ENCODE measurements at regions not wholly inside any gene's neighbourhood (a gene's known extent, or its start where the extent isn't known, plus 50 kb on each side); places are given as distances from the start of the nearest gene placed in this dataset.
A peak's percentile ranks its signal among the peaks of the same experiment; 100 is the strongest.
"Not testable (repeated sequence)": the region's sequence is repeated elsewhere in the genome, so short reads cannot be mapped to it uniquely, and the experiment has no call there.

DNA sequence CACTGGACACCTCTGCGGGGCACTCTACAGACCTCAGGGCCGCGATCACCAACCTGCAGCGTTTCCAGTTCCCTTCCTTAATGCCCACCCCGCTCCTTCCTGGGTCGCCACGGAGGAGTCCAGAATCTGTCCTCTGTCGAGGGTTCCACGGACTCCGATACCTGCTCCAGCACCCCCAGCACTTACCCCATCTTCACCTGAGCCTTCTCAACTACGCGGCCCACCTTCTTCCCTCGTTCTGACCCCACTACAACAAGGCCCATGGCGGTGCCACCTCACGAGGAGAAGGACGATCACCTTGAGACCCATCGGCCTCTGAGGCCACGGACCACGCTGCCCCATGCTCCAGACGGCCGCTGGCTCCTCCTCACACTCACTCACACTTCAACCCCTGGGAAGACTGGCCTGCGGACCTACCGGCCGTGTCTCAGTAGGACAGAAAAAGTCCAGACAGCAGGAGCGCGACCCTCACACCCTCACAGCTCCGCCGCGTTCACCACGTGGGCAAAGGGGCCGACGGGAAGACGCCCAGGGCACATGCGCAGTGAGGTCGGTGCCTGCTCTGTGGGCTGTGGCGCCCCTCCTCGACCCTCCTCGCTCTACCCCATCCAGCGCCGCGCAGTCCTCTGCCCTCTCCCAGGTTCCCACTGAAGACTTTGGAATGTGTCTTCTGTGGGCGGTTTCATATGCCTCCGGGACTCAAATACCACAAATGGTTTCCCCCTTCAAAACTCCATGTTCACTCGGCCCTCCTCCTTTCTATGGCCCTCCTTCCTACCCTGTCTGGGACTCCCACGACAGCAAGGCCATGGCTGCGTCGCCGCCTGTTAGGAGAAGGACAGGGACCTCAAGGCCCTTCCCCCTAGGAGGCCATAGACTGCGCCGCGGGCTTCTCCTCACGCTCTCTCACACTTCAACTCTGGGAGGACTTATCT, 193.9 kb upstream of the PHF14 start:
- intact Hi-C loops (cut with DNase I) = no loop called here

DNA sequence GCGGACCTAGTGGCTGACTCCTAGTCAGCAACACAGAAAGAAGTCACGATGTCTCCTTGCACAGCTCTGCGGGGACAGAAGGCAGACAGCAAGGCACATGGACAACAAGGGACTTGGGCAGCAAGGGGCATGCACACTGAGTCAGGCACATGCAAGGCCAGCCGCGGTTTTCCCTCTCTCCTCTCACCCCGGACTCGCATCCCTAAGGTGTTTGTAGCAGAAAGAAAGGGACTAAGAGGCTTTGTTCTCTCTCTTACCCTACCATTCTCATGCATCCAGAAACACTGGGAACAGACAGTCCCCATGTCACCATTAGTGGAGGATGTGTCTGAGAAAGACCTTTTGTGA, 193.3 kb upstream of the PHF14 start:
- peak in 1 of 10 donors; percentile 73 for DNase-seq
- intact Hi-C loops (cut with DNase I) = no loop called here

More for the DNA sequence above, 193.9 kb upstream of the PHF14 start:
- peak in 4 of 10 donors; percentile 8 to 74 (median 62) for DNase-seq

- intact Hi-C loops (cut with DNase I); DNase-seq: not testable (repeated sequence)
These were observed 186.7 kb upstream of the PHF14 start for GRCh38 chr7:10786976-10787375.

DNA sequence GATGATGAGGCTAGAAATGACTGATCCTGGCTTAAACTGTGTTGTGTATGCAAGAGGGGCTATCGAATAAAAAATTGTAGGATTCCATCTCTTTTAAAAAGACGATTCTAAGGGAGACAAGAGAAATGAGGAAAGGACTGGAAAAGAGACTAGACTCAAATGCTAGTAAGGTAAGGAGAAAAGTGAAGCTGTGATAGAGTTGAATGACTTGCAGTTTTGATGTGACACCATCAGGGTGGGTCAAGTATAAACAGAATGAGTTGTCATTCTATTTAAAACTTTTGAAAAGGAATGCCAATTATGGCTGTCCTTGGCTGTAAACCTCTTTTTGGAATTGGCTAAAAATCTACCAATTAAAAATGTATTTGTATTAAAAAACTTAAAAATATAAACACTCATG, 184.5 kb upstream of the PHF14 start:
- intact Hi-C loops (cut with DNase I) = no loop called here
- DNase-seq = no peak

GRCh38 chr7:10790910-10791309, 182.8 kb upstream of the PHF14 start:
- intact Hi-C loops (cut with DNase I) = no loop called here
- no peak for DNase-seq

- DNase-seq = no peak
- intact Hi-C loops (cut with DNase I) = no loop called here
These were observed 179.5 kb upstream of the PHF14 start for GRCh38 chr7:10793995-10794775.

GRCh38 chr7:10797157-10797556, 176.5 kb upstream of the PHF14 start:
- no peak for DNase-seq
- intact Hi-C loops (cut with DNase I) = no loop called here

DNA sequence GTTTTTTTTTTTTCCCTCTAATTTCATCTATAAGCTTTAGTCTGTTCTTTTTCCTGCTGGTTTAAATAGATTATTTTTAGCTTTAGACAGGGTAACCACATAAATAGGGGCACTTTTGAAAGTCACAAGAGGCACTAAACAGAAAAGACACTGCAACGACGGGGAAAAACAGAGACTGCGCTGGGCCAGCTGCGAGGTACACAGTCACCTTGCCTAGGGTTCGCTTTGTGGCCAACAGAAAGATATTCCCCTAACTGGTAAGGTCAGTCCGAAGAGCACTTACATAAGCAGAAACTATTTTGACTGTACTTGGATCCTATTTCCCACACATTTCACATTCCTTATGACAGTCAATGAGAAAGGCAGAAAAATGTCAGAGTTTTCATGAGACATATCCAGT, 175.6 kb upstream of the PHF14 start:
- DNase-seq = no peak
- intact Hi-C loops (cut with DNase I) = no loop called here

DNA sequence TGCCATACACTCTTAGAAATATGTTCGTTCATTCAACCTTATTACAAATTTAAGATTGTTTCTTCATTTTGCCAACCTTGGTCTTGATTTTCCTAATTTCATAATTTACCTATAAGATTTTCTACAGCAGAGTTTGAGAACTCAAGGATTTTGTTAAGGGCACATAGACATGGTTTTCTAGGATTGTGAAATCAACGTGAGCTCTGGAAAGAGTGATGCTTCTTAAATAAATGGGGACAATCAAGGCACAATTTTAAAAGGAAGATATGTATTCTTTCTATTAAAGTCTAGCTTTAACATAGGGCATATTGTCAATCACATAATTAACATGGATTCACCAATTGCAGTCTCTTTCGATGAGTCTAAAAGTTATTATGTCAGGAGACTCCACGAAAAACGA, 174.2 kb upstream of the PHF14 start:
- intact Hi-C loops (cut with DNase I) = no loop called here
- DNase-seq = no peak

- no peak for DNase-seq
- intact Hi-C loops (cut with DNase I) = no loop called here
These were observed 171.7 kb upstream of the PHF14 start for GRCh38 chr7:10802011-10802410.

GRCh38 chr7:10802526-10802925, 171.1 kb upstream of the PHF14 start:
- intact Hi-C loops (cut with DNase I) = no loop called here
- no peak for DNase-seq

- intact Hi-C loops (cut with DNase I) = no loop called here
- DNase-seq = no peak
These were observed 170.0 kb upstream of the PHF14 start for GRCh38 chr7:10803720-10804119.

DNA sequence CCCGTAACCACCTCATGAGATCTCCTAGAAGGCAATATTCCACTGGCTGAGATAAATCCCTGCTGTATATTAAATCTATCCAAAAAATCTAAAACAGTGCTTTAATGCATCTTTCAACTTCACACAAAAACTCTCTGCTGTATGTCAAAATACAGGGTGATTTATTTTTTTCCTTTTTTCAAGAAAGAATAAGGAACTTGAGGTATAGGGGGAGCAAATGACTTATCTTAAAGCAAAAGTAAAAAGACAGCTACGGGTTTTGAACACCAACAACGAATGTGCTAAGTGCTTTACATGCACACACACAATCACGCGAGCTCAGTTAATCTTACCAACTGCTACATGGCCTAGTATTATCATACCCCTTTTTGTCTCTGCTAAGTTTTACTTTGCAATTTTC, 168.9 kb upstream of the PHF14 start:
- intact Hi-C loops (cut with DNase I) = no loop called here
- DNase-seq = no peak

GRCh38 chr7:10815546-10815945, 158.1 kb upstream of the PHF14 start:
- no peak for DNase-seq
- intact Hi-C loops (cut with DNase I) = no loop called here

DNA sequence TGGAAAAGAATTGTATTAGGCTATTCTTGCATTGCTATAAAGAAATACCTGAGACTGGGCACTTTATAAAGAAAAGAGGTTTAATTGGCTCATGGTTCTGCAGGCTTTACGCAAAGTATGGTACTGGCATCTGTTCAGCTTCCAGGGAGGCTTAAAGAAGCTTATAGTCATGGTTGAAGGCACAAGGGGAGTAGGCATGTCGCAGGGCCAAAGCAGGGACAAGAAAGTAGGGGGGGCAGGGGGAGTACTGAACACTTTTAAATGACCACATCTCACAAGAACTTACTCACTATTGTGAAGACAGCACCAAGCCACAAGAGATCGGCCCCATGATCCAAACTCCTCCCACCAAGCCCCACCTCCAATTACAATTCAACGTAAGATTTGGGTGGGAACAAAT, 152.5 kb upstream of the PHF14 start:
- intact Hi-C loops (cut with DNase I) = no loop called here

DNA sequence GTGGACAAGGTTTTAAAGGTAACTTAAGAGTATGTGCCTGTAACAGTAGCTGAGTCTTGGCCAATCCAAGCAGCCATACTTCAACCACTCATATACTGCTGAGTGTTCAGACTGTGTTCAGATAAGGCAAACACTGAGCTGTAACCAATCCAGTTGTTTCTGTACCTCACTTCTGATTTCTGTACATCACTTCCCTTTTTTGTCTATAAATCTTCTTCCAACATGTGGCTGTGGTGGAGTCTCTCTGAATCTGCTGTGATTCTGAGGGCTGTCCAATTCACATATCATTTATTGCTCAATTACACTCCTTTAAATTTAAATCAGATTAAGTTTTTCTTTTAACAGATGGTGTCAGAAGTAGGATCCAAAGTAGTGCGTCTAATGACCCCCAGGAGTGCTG, 149.5 kb upstream of the PHF14 start:
- intact Hi-C loops (cut with DNase I) = no loop called here
- no peak for DNase-seq

More for the DNA sequence above, 152.5 kb upstream of the PHF14 start:
- DNase-seq = no peak

GRCh38 chr7:10838228-10838627, 135.4 kb upstream of the PHF14 start:
- no peak for DNase-seq
- intact Hi-C loops (cut with DNase I) = no loop called here

- no peak for DNase-seq
- intact Hi-C loops (cut with DNase I) = no loop called here
These were observed 128.4 kb upstream of the PHF14 start for GRCh38 chr7:10845225-10845624.

DNA sequence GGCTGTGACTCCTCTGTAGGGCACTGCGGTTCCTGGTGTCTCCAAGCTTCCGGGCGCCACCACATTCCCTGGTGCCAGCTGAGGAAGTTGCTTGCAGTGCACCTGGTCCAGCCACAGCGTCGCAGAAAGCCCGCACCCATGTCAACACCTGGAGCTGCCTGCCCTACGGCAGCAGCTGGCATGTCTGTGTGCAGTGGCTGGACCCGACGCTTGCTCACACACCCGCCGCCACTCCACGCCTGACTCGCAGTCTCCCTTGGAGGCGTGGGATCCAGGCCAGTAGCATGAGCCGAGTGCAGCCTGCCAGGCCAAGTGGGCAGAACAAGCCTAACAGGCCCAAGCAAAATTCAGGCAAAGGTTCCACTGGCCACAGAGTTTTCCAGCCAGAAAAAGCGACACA, 118.1 kb upstream of the PHF14 start:
- DNase-seq = peak in 1 of 10 donors; percentile 61
- intact Hi-C loops (cut with DNase I) = no loop called here

GRCh38 chr7:10860516-10860915, 113.2 kb upstream of the PHF14 start:
- intact Hi-C loops (cut with DNase I) = no loop called here
- no peak for DNase-seq

DNA sequence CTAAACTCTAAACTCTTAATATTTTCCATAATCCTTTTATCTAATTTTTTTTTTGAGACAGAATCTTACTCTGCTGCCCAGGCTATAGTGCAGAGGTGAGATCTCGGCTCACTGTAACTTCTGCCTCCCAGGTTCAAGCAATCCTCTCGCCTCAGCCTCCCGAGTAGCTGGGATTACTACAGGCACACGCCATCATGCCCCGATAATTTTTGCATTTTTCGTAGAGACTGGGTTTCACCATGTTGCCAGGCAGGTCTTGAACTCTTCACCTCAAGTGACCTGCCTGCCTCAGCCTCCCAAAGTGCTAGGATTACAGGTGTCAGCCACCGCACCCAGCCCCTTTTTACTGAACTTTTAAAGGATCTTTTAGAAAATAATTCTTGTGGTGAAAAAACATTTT, 110.2 kb upstream of the PHF14 start:
- intact Hi-C loops (cut with DNase I) = no loop called here
- no peak for DNase-seq

DNA sequence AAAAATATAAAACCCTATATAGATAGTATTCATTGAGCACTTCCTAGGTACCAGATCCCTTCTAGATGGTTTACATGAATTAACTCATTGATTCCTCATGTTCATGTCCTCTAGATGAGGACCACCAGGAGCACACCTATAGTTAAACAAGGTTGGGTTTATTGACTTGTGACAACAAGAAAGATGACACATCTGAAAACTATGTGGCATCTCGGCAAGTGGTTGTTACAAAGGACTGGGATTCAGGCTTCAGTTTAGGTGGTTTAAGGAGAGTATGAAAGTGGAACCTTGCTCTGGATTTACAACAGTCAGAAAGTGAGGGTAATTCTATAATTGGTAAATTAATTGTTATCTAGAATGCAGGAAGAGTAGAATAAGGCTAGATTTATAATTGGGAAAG, 99.0 kb upstream of the PHF14 start:
- no peak for DNase-seq

More for the DNA sequence above, 99.0 kb upstream of the PHF14 start:
- intact Hi-C loops (cut with DNase I) = no loop called here
